ENCODE measurements at regions not wholly inside any gene's neighbourhood (a gene's known extent, or its start where the extent isn't known, plus 50 kb on each side); places are given as distances from the start of the nearest gene placed in this dataset.

DNA sequence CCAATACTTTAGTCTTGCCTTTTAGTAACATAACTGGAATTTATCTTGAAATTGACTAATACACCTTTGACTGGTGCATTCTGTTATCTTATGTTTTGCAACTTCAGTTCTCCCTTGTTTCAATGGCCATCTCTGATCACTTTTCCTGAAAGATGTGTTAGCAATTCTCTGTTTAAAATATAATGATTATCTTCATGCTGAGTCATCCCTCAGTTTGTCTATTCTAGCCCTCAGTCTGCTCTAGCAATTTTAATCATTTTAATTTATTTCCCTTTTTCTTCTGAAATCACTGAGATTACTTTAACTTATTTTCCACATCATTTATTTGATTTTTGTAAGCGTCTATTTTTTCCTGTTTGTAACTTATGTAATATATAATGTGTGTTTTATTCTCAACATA, 221.9 kb upstream of the PDGFD start:
- TF ChIP-seq, protein P1, sequence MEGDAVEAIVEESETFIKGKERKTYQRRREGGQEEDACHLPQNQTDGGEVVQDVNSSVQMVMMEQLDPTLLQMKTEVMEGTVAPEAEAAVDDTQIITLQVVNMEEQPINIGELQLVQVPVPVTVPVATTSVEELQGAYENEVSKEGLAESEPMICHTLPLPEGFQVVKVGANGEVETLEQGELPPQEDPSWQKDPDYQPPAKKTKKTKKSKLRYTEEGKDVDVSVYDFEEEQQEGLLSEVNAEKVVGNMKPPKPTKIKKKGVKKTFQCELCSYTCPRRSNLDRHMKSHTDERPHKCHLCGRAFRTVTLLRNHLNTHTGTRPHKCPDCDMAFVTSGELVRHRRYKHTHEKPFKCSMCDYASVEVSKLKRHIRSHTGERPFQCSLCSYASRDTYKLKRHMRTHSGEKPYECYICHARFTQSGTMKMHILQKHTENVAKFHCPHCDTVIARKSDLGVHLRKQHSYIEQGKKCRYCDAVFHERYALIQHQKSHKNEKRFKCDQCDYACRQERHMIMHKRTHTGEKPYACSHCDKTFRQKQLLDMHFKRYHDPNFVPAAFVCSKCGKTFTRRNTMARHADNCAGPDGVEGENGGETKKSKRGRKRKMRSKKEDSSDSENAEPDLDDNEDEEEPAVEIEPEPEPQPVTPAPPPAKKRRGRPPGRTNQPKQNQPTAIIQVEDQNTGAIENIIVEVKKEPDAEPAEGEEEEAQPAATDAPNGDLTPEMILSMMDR (conservative IDR thresholded peaks at IDR 0.05 in 1 of 2, IDR thresholded peaks at IDR 0.05 in 1 of 2; ENCODE audit: extremely low read depth in 1 of 2, insufficient read depth in 1 of 2, low read depth in 1 of 2, low read length in 2 of 2): no peak
- no peak for TF ChIP-seq EZH2 (IDR thresholded peaks at IDR 0.05; ENCODE audit: borderline replicate concordance, low read length)
